GM23338 (cell line): ENCODE measurements at regions not wholly inside any gene's neighbourhood (a gene's known extent, or its start where the extent isn't known, plus 50 kb on each side); places are given as distances from the start of the nearest gene placed in this dataset.

ENCODE experiments used
- ATAC-seq: fragments of 200-7000 bp; cut with Tn5 transposase; 3 replicates; pipeline ENCODE4 v1.9.1; 2020
- DNase-seq: peaks from one replicate; pipeline ENCODE4 v3.0.0-alpha.2; 2015; ENCODE audit warnings: low spot score
- H2AFZ ChIP-seq: fragments of 200-600 bp; sonication (generic); 2 replicates; pipeline ENCODE4 v1.8.0; 2016; ENCODE audit warnings: antibody characterized with exemption, mild to moderate bottlenecking, moderate library complexity
- H3F3A ChIP-seq: fragments of 200-600 bp; sonication (generic); replicated peaks from 2 replicates; pipeline ENCODE4 v1.8.0; 2017; ENCODE audit warnings: antibody characterized with exemption, mixed run types, low read depth
- H3K27ac ChIP-seq: fragments of 200-600 bp; sonication (generic); 2 replicates; pipeline ENCODE4 v1.6.1; 2016; ENCODE audit warnings: low read depth
- H3K27me3 ChIP-seq: fragments of 200-600 bp; sonication (generic); 2 replicates; pipeline ENCODE4 v1.8.0; 2016; ENCODE audit warnings: mild to moderate bottlenecking, mixed run types, moderate library complexity; ENCODE audit not compliant: insufficient read depth
- H3K36me3 ChIP-seq: fragments of 200-600 bp; sonication (generic); 2 replicates; pipeline ENCODE4 v1.8.0; 2016; ENCODE audit warnings: mild to moderate bottlenecking; ENCODE audit not compliant: insufficient read depth
- H3K4me1 ChIP-seq: fragments of 200-600 bp; sonication (generic); 2 replicates; pipeline ENCODE4 v1.8.0; 2016; ENCODE audit warnings: mild to moderate bottlenecking, moderate library complexity; ENCODE audit not compliant: insufficient read depth
- H3K4me2 ChIP-seq: fragments of 200-600 bp; sonication (generic); 2 replicates; pipeline ENCODE4 v1.7.1; 2017; ENCODE audit warnings: mixed run types
- H3K4me3 ChIP-seq: fragments of 200-600 bp; sonication (generic); 2 replicates; pipeline ENCODE4 v1.6.1; 2016; ENCODE audit warnings: mixed run types
- H3K79me2 ChIP-seq: fragments of 200-600 bp; sonication (generic); replicated peaks from 2 replicates; pipeline ENCODE4 v1.8.0; 2017; ENCODE audit warnings: mild to moderate bottlenecking; ENCODE audit not compliant: insufficient read depth
- H3K9me2 ChIP-seq: fragments of 200-600 bp; sonication (generic); 2 replicates; pipeline ENCODE4 v1.8.0; 2017; ENCODE audit not compliant: insufficient read depth
- H4K20me1 ChIP-seq: fragments of 200-600 bp; sonication (generic); replicated peaks from 2 replicates; pipeline ENCODE4 v1.8.0; 2017; ENCODE audit warnings: mild to moderate bottlenecking; ENCODE audit not compliant: insufficient read depth
- H3K27ac Mint-ChIP-seq: 2 replicates; pipeline ENCODE4 v1.8.0; 2020; ENCODE audit warnings: inconsistent platforms, mild to moderate bottlenecking, moderate library complexity, mixed read lengths
- H3K27me3 Mint-ChIP-seq: 3 replicates; pipeline ENCODE4 v1.8.0; 2022; ENCODE audit warnings: low read depth, mild to moderate bottlenecking, moderate library complexity, mixed read lengths, inconsistent platforms; ENCODE audit not compliant: insufficient read depth, poor library complexity
- H3K36me3 Mint-ChIP-seq: 3 replicates; pipeline ENCODE4 v1.8.0; 2021; ENCODE audit warnings: low read depth, mild to moderate bottlenecking, inconsistent platforms, moderate library complexity, mixed read lengths
- H3K4me1 Mint-ChIP-seq: 3 replicates; pipeline ENCODE4 v1.8.0; 2020; ENCODE audit warnings: mild to moderate bottlenecking, inconsistent platforms, mixed read lengths
- H3K4me3 Mint-ChIP-seq: 3 replicates; pipeline ENCODE4 v1.8.0; 2021; ENCODE audit warnings: moderate library complexity, mild to moderate bottlenecking, inconsistent platforms, mixed read lengths
- H3K9me3 Mint-ChIP-seq: 3 replicates; pipeline ENCODE4 v1.8.0; 2020; ENCODE audit warnings: moderate library complexity, mild to moderate bottlenecking, inconsistent platforms, mixed read lengths
- CREB1 ChIP-seq: fragments of 250-450 bp; sonication (Bioruptor Pico); IDR thresholded peaks from 2 replicates; pipeline ENCODE4 v1.5.0; 2020; ENCODE audit warnings: low read depth, mild to moderate bottlenecking, moderate library complexity
- EZH2 ChIP-seq: fragments of 200-600 bp; sonication (generic); IDR thresholded peaks from one replicate; pipeline ENCODE4 v1.8.0; 2017; ENCODE audit warnings: antibody characterized with exemption, mild to moderate bottlenecking, low read depth; ENCODE audit not compliant: unreplicated experiment
- EZH2phosphoT487 ChIP-seq: fragments of 200-600 bp; sonication (generic); IDR thresholded peaks from one replicate; pipeline ENCODE4 v1.8.1; 2018; ENCODE audit warnings: antibody characterized with exemption; ENCODE audit not compliant: unreplicated experiment
- JUNB ChIP-seq: IDR thresholded peaks from one replicate; pipeline ENCODE4 v1.6.1; 2016; ENCODE audit warnings: antibody characterized with exemption; ENCODE audit not compliant: unreplicated experiment
- NANOG ChIP-seq: IDR thresholded peaks from 2 replicates; pipeline ENCODE4 v1.6.1; 2016; ENCODE audit warnings: antibody characterized with exemption, borderline replicate concordance
- POLR2AphosphoS5 ChIP-seq: IDR thresholded peaks from 2 replicates; pipeline ENCODE4 v1.6.1; 2016; ENCODE audit warnings: antibody characterized with exemption, low read depth
- REST ChIP-seq: IDR thresholded peaks from one replicate; pipeline ENCODE4 v1.6.1; 2018; ENCODE audit warnings: antibody characterized with exemption; ENCODE audit not compliant: unreplicated experiment
- STAT1 ChIP-seq: IDR thresholded peaks from one replicate; pipeline ENCODE4 v1.6.1; 2016; ENCODE audit warnings: antibody characterized with exemption; ENCODE audit not compliant: unreplicated experiment
- ZNF114 ChIP-seq: fragments of 250-450 bp; sonication (Bioruptor Pico); IDR thresholded peaks from 2 replicates; pipeline ENCODE4 v1.5.0; 2020; ENCODE audit warnings: mild to moderate bottlenecking, moderate library complexity
- ZNF331 ChIP-seq: fragments of 250-450 bp; sonication (Bioruptor Pico); IDR thresholded peaks from 2 replicates; pipeline ENCODE4 v1.5.0; 2020; ENCODE audit warnings: low read depth, mild to moderate bottlenecking, moderate library complexity
- TF ChIP-seq, protein P1 (sequence below), 2 experiments: fragments of 200-600 bp in 1 of 2; sonication (generic) in 1 of 2; conservative IDR thresholded peaks; 2 replicates each; pipeline versions ENCODE4 v1.5.1 to v1.6.1; 2016 to 2017; ENCODE audit warnings: antibody characterized with exemption in 2 of 2, low read depth in 2 of 2, mild to moderate bottlenecking in 2 of 2, moderate library complexity in 1 of 2
- TF ChIP-seq, protein P2 (sequence below): IDR thresholded peaks from 2 replicates; pipeline ENCODE4 v1.6.1; 2016; ENCODE audit warnings: antibody characterized with exemption

DNA sequence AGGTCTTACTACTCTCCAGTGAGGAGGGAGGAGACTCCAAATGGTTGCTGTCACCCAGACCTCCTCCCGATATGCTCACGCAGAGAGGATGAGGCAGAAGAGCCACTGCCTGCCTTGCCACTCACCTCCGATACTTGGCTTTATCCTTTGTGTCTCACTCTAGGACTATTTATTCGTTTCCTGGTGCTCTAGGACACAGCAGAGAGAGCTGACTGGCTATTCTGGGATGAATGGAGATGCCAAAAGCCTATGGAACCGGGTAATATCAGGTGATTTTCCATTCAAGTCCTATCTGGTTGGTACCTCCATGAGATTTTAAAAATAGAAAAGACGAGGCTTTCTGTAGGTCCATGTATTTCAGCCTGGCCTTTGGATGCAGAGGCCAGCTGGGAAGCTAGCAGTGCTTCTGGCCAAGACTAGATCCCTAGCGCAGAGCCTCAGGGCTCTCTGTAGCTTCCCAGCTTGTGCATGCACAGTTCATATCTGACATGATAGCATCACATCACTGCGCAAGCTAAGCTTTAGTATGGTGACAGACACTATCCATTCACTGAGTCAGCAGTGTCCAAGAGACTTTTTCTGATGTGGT is 239.0 kb upstream of the ANKRD30A start (continued):
- no peak for TF ChIP-seq EZH2phosphoT487
- TF ChIP-seq, protein P1, sequence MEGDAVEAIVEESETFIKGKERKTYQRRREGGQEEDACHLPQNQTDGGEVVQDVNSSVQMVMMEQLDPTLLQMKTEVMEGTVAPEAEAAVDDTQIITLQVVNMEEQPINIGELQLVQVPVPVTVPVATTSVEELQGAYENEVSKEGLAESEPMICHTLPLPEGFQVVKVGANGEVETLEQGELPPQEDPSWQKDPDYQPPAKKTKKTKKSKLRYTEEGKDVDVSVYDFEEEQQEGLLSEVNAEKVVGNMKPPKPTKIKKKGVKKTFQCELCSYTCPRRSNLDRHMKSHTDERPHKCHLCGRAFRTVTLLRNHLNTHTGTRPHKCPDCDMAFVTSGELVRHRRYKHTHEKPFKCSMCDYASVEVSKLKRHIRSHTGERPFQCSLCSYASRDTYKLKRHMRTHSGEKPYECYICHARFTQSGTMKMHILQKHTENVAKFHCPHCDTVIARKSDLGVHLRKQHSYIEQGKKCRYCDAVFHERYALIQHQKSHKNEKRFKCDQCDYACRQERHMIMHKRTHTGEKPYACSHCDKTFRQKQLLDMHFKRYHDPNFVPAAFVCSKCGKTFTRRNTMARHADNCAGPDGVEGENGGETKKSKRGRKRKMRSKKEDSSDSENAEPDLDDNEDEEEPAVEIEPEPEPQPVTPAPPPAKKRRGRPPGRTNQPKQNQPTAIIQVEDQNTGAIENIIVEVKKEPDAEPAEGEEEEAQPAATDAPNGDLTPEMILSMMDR (conservative IDR thresholded peaks at IDR 0.05; ENCODE audit: low read depth in 2 of 2), result no peak
- TF ChIP-seq STAT1, result no peak
- TF ChIP-seq CREB1, result no peak
- no peak for TF ChIP-seq JUNB
- TF ChIP-seq POLR2AphosphoS5, result no peak
- no peak for TF ChIP-seq NANOG
- no peak for TF ChIP-seq REST
- TF ChIP-seq EZH2, result no peak
- TF ChIP-seq ZNF114 (CRISPR knock-in tag), result no peak

DNA sequence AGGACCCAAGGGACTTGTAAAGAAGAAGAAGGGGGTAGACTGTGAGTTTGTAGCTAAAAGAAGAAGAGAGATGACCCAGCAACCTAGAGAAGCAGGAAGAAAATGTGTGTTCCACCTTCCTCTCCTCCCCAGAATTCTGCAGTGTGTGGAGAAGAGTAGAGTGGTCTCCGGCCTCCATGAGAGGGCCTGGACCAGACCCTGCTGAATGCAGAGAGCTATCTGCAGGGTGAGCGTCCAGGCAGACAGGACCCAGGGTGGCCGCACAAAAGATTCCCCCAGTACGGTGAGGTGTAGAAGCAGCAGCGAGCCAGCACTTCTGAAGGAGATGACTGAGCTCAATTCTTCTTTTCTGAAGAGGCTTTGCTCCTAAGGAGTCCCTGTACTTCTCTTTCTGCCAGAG is 239.7 kb upstream of the ANKRD30A start:
- Histone ChIP-seq H3K36me3 (no peaks in the 10 kb centered on the region), H3K27ac (no peak overlapping the region), H4K20me1 (no peaks in the 10 kb centered on the region), H3F3A (no peaks in the 10 kb centered on the region), H3K9me2 (no peaks in the 10 kb centered on the region), H3K4me1 (no peaks in the 10 kb centered on the region), H3K4me3 (no peak overlapping the region), H2AFZ (no peak overlapping the region), H3K79me2 (no peaks in the 10 kb centered on the region), H3K4me2 (no peak overlapping the region), H3K27me3 (no peaks in the 10 kb centered on the region)
- TF ChIP-seq NANOG (no peak), ZNF331 (CRISPR knock-in tag) (no peak), EZH2 (no peak), POLR2AphosphoS5 (no peak), REST (no peak)
- TF ChIP-seq, protein P2, sequence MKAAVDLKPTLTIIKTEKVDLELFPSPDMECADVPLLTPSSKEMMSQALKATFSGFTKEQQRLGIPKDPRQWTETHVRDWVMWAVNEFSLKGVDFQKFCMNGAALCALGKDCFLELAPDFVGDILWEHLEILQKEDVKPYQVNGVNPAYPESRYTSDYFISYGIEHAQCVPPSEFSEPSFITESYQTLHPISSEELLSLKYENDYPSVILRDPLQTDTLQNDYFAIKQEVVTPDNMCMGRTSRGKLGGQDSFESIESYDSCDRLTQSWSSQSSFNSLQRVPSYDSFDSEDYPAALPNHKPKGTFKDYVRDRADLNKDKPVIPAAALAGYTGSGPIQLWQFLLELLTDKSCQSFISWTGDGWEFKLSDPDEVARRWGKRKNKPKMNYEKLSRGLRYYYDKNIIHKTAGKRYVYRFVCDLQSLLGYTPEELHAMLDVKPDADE, result no peak
- Mint-ChIP-seq H3K9me3 (peaks cover 27% of the 10 kb centered on the region), H3K27me3 (peaks cover 3% of the 10 kb centered on the region), H3K36me3 (peaks cover 2% of the 10 kb centered on the region; the same call in 1 of the 3 replicates), H3K4me1 (no peaks in the 10 kb centered on the region), H3K27ac (no peak overlapping the region), H3K4me3 (no peak overlapping the region)
- ATAC-seq (no peak), DNase-seq (no peak)
